Dermis microvascular lymphatic vessel endothelial cell (primary cell): ENCODE measurements at regions not wholly inside any gene's neighbourhood (a gene's known extent, or its start where the extent isn't known, plus 50 kb on each side); places are given as distances from the start of the nearest gene placed in this dataset.
"Not testable (repeated sequence)": the region's sequence is repeated elsewhere in the genome, so short reads cannot be mapped to it uniquely, and the experiment has no call there.

ENCODE experiments used
- DNase-seq, 2 donors: peaks; one replicate each; pipeline versions ENCODE4 v3.0.0 to v3.0.0-alpha.2; 2010; ENCODE audit warnings: low read depth in 2 of 2

GRCh38 chr2:131639001-131639620 is 111.4 kb downstream of the CCDC74A start:
- not testable (repeated sequence) for DNase-seq

- peak in 1 of 2 donors; percentile 22 for DNase-seq
Measured at GRCh38 chr2:131641414-131642206, 113.9 kb downstream of the CCDC74A start.

- DNase-seq: not testable (repeated sequence)
Measured at GRCh38 chr2:131643180-131643579, 115.5 kb downstream of the CCDC74A start.

- DNase-seq: no peak
Measured at GRCh38 chr2:131645177-131645765, 117.6 kb downstream of the CCDC74A start.

DNA sequence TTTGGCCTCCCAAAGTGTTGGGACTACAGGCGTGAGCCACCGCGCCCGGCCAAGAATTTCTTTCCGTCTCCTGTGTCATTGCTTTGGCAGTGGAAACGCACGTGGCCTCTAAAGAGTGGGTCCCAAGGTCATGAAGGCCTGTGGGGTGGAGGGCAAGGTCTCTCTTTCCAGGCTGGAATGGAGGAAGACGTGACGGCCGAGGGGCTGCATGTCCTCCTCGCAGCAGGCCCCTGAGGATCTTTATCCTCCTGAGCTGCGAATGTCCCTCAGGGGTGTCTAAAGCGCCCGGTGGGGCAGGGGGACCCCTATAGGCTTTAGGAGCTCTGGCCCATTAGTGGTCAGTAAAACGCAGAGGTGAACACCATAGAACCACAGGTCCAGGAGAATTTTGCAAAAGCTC is 118.5 kb downstream of the CCDC74A start:
- not testable (repeated sequence) for DNase-seq

DNA sequence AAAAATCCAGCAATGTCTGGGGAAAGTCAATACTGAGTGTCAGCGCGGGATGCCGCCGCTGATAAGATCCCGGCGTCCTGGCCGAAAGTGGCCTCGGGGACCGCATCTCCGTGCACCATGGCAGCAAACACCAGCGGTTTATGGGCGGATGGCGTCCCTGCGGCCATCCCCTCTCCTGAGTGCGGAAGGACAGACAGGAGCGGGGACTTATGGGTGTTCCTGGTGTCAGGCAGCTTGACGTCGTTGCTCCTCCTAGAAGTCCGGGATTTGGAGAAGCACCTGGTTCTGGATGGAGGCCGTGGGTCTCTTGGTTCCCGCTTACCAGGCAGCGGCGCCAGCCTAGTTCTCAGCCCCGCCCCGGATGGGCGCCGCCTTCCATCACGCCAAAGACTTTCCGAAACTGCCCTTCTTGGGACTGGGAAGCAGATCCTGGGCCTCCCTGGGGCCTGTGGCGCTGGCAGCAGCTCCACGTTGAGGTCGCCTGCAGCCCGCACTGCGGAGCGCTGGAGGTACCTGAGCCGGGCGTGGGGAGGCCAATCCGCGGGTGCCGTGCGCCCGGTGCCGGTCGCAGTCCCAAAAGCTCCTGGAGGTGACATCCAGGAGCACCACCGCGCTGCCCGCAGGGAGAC is 119.1 kb downstream of the CCDC74A start:
- no peak for DNase-seq

GRCh38 chr2:131648565-131648964 is 120.9 kb downstream of the CCDC74A start:
- not testable (repeated sequence) for DNase-seq

DNA sequence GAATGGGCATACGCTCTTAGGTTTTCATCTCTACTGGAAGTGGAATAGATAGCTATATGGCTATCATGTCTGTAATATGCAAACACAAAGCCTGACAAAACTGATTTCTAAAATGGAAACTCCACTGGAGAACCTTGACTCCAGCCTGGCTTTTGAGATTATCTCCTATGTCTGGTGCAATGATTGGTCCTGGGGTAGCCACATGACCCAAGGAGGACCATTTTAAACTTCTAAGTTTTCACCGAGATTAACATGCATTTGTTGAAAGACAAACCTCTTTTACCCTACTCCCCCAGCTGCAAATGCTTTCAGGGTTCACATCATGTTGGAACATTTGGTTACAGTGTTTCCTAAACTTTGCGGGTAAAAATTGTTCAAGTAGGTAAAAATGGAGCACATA is 124.6 kb downstream of the CCDC74A start:
- DNase-seq: not testable (repeated sequence)

DNA sequence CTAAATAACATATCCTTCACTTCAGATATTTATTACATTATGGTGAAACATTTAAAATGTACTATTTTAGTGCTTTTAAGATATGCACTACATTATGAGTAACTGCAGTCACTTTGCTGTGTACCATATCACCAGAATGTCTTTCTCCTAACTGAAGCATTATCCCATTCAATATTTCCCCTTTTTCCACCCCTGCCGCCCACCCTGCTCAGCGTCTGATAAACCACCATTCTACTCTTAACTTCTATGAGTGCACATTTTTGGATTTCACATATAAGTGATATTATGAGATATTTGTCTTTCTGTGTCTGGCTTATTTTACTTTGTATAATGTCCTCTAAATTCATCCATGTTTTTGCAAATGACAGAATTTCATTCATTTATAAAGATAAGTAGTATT is 126.4 kb downstream of the CCDC74A start:
- not testable (repeated sequence) for DNase-seq

GRCh38 chr2:131656816-131657633 is 129.3 kb downstream of the CCDC74A start:
- DNase-seq: no peak

- DNase-seq: no peak
Measured at GRCh38 chr2:131657895-131658768, 130.4 kb downstream of the CCDC74A start.

DNA sequence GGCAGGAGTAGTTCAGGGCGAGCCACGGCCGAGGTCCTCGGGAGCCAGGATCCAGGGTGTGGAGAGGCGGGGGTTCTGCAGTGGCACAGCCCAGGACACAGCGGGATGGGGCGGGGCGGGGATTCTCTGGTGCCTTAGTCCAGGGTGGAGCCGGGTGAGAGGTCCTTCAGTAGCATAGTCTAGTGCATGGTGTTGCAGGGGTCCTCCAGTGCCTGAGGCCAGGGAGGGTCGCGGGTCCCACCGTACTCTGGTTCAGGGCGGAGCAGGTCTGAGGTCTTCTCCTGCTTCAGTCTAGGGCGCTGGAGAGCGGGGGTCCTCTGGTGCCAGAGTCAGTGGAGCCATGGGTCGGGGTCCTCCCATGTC is 131.1 kb downstream of the CCDC74A start:
- no peak for DNase-seq

- DNase-seq: no peak
Measured at GRCh38 chr2:131659168-131659572, 131.5 kb downstream of the CCDC74A start.

GRCh38 chr2:131661101-131661782 is 133.6 kb downstream of the CCDC74A start:
- DNase-seq: not testable (repeated sequence)

DNA sequence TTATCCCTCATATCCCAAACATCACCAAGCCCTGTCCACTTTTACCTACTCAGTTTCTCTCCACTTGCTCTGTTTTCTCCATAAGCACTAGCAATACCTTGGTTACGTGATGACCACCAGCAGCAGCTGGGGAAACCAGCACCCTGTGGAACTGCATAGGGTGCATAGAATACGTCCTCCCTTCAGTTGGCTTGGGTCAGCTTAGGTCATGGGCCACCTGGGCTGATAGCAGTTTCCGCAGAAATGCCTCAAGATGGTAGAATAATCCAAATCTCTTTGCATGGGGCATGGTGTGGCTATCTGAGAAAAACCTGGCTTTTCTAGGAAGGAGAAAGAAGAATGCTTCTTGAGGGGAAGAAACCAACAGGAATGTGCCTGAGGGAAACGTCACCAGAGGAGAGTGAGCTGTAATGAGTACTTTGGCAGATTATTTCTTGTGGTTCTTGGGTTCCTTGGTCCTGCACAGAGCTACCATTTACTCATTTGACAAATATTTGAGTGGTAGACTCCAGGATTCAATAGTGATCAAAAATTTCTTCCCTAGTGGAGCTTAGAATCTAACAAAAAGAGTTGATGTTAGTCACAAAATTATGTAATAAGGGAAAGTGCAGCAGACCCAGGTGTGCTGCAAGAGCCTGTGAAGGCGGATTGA is 134.3 kb downstream of the CCDC74A start:
- DNase-seq: not testable (repeated sequence)

DNA sequence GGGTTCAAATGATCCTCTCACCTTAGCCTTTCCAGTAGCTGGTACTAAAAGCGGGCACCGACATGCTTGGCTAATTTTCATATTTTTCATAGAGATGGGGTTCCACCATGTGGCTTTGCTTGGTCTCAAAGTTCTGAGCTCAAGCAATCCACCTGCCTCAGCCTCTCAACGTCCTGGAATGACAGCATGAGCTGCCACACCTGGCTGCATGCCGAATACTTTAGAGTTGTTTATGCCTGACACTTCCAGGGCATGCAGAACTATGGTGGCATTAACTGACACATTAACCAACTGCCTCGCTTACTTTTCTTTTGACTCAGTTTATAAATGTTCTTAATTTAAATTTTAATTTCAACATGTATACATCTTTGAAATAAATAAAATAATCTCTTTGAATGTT is 135.8 kb downstream of the CCDC74A start:
- not testable (repeated sequence) for DNase-seq

- not testable (repeated sequence) for DNase-seq
Measured at GRCh38 chr2:131665716-131666115, 138.0 kb downstream of the CCDC74A start.

- DNase-seq: peak in 1 of 2 donors; percentile 90
Measured at GRCh38 chr2:131668794-131669540, 141.3 kb downstream of the CCDC74A start.
